ENCODE measurements at regions not wholly inside any gene's neighbourhood (a gene's known extent, or its start where the extent isn't known, plus 50 kb on each side); places are given as distances from the start of the nearest gene placed in this dataset.
A peak's percentile ranks its signal among the peaks of the same experiment; 100 is the strongest.

- H3K27ac Mint-ChIP-seq = no peak overlapping the region
- no peak overlapping the region for H3K4me3 Mint-ChIP-seq
- peaks cover 18% of the 10 kb centered on the region for H3K4me1 Mint-ChIP-seq
- ChIA-PET POLR2A (no interaction called here), CTCF (no interaction called here)
- no peak for TF ChIP-seq MYBL2 (CRISPR knock-in tag; IDR thresholded peaks at IDR 0.05)
- TF ChIP-seq CREM (CRISPR knock-in tag; IDR thresholded peaks at IDR 0.05) = no peak
- TF ChIP-seq ZNF232 (CRISPR knock-in tag; IDR thresholded peaks at IDR 0.05) = no peak
- TF ChIP-seq NR2C2 (CRISPR knock-in tag; IDR thresholded peaks at IDR 0.05) = no peak
- no peak for TF ChIP-seq IRF1 (CRISPR knock-in tag; IDR thresholded peaks at IDR 0.05)
- H3K9me3 Mint-ChIP-seq = no peaks in the 10 kb centered on the region
- H3K27me3 Mint-ChIP-seq (ENCODE audit: low read depth) = no peaks in the 10 kb centered on the region
- H3K36me3 Mint-ChIP-seq = no peaks in the 10 kb centered on the region
- DNase-seq (ENCODE audit: low spot score) (no peak), ATAC-seq (no peak)
Observed at GRCh38 chr1:83762416-83762815, 236.5 kb downstream of the TTLL7 start.

- ChIA-PET POLR2A (no interaction called here), CTCF (interaction anchor here (0.7 kb wide), 1 partner anchor 20 kb away, joined by 3 read pairs; no protein-coding TSS in a partner anchor)
- no peak overlapping the region; the same call in 1 of the 2 replicates for H3K27ac Mint-ChIP-seq
- ATAC-seq (no peak), DNase-seq (ENCODE audit: low spot score) (no peak)
- H3K36me3 Mint-ChIP-seq = no peaks in the 10 kb centered on the region
- no peaks in the 10 kb centered on the region for H3K27me3 Mint-ChIP-seq (ENCODE audit: low read depth)
- no peaks in the 10 kb centered on the region for H3K9me3 Mint-ChIP-seq
- peaks cover 18% of the 10 kb centered on the region for H3K4me1 Mint-ChIP-seq
- no peak overlapping the region for H3K4me3 Mint-ChIP-seq
- no peak for TF ChIP-seq ZNF219 (CRISPR knock-in tag; IDR thresholded peaks at IDR 0.05; ENCODE audit: borderline replicate concordance)
- TF ChIP-seq ZNF396 (CRISPR knock-in tag; IDR thresholded peaks at IDR 0.05; ENCODE audit: borderline replicate concordance) = no peak
- no peak for TF ChIP-seq USF2 (CRISPR knock-in tag; IDR thresholded peaks at IDR 0.05)
- TF ChIP-seq ZNF232 (CRISPR knock-in tag; IDR thresholded peaks at IDR 0.05) = no peak
- TF ChIP-seq ZNF281 (CRISPR knock-in tag; IDR thresholded peaks at IDR 0.05) = no peak
- no peak for TF ChIP-seq ZBTB43 (CRISPR knock-in tag; IDR thresholded peaks at IDR 0.05)
- no peak for TF ChIP-seq MYBL2 (CRISPR knock-in tag; IDR thresholded peaks at IDR 0.05)
- TF ChIP-seq GABPB1 (CRISPR knock-in tag; IDR thresholded peaks at IDR 0.05) = no peak
- no peak for TF ChIP-seq TCF7 (CRISPR knock-in tag; IDR thresholded peaks at IDR 0.05; ENCODE audit: low read depth)
- no peak for TF ChIP-seq CBFB (CRISPR knock-in tag; IDR thresholded peaks at IDR 0.05; ENCODE audit: low read depth)
- no peak for TF ChIP-seq HMGA2 (CRISPR knock-in tag; IDR thresholded peaks at IDR 0.05)
- no peak for TF ChIP-seq E2F5 (CRISPR knock-in tag; IDR thresholded peaks at IDR 0.05)
Observed at GRCh38 chr1:83762039-83762365, 236.9 kb downstream of the TTLL7 start.

- Mint-ChIP-seq H3K4me1 (peaks cover 18% of the 10 kb centered on the region), H3K27me3 (ENCODE audit: low read depth) (no peaks in the 10 kb centered on the region), H3K36me3 (no peaks in the 10 kb centered on the region), H3K9me3 (no peaks in the 10 kb centered on the region), H3K4me3 (no peak overlapping the region), H3K27ac (peak overlapping the region; percentile 35; the same call in 1 of the 2 replicates)
- POLR2A ChIA-PET = no interaction called here
- CTCF ChIA-PET = interaction anchor here (0.7 kb wide), 1 partner anchor 20 kb away, joined by 3 read pairs; no protein-coding TSS in a partner anchor
- no peak for ATAC-seq
- no peak for DNase-seq (ENCODE audit: low spot score)
- TF ChIP-seq NR2C2 (CRISPR knock-in tag; IDR thresholded peaks at IDR 0.05) (no peak), USF2 (CRISPR knock-in tag; IDR thresholded peaks at IDR 0.05) (no peak), ETV6 (CRISPR knock-in tag; IDR thresholded peaks at IDR 0.05) (no peak), GABPB1 (CRISPR knock-in tag; IDR thresholded peaks at IDR 0.05) (no peak), AFF4 (CRISPR knock-in tag; IDR thresholded peaks at IDR 0.05; ENCODE audit: borderline replicate concordance) (no peak), ZNF423 (CRISPR knock-in tag; IDR thresholded peaks at IDR 0.05) (no peak), TEAD4 (CRISPR knock-in tag; IDR thresholded peaks at IDR 0.05) (no peak)
Observed at GRCh38 chr1:83761167-83762038, 237.5 kb downstream of the TTLL7 start.
